ENCODE measurements at regions not wholly inside any gene's neighbourhood (a gene's known extent, or its start where the extent isn't known, plus 50 kb on each side); places are given as distances from the start of the nearest gene placed in this dataset.

- no peak for DNase-seq (ENCODE audit: low spot score)
Measured at GRCh38 chr4:37071576-37071975, 173.0 kb upstream of the NWD2 start.

GRCh38 chr4:37073226-37073840 lies 171.2 kb upstream of the NWD2 start:
- DNase-seq (ENCODE audit: low spot score) = no peak

- DNase-seq (ENCODE audit: low spot score) = no peak
Measured at GRCh38 chr4:37082912-37083311, 161.6 kb upstream of the NWD2 start.

- DNase-seq (ENCODE audit: low spot score) = no peak
Measured at GRCh38 chr4:37095925-37096324, 148.6 kb upstream of the NWD2 start.

GRCh38 chr4:37101182-37101581 lies 143.4 kb upstream of the NWD2 start:
- DNase-seq (ENCODE audit: low spot score) = no peak

GRCh38 chr4:37101686-37102085 lies 142.9 kb upstream of the NWD2 start:
- DNase-seq (ENCODE audit: low spot score) = no peak

- no peak for DNase-seq (ENCODE audit: low spot score)
Measured at GRCh38 chr4:37109756-37110155, 134.8 kb upstream of the NWD2 start.

GRCh38 chr4:37124800-37125199 lies 119.7 kb upstream of the NWD2 start:
- DNase-seq (ENCODE audit: low spot score) = no peak

- peak; percentile 88 for DNase-seq (ENCODE audit: low spot score)
Measured at GRCh38 chr4:37126051-37126450, 118.5 kb upstream of the NWD2 start.

GRCh38 chr4:37130465-37130864 lies 114.1 kb upstream of the NWD2 start:
- no peak for DNase-seq (ENCODE audit: low spot score)

- no peak for DNase-seq (ENCODE audit: low spot score)
Measured at GRCh38 chr4:37132351-37132974, 112.1 kb upstream of the NWD2 start.

- DNase-seq (ENCODE audit: low spot score) = no peak
Measured at GRCh38 chr4:37132975-37133360, 111.6 kb upstream of the NWD2 start.

- DNase-seq (ENCODE audit: low spot score) = no peak
Measured at GRCh38 chr4:37138019-37138653, 106.4 kb upstream of the NWD2 start.

- DNase-seq (ENCODE audit: low spot score) = peak; percentile 28
Measured at GRCh38 chr4:37138789-37139188, 105.8 kb upstream of the NWD2 start.

GRCh38 chr4:37139987-37140386 lies 104.6 kb upstream of the NWD2 start:
- DNase-seq (ENCODE audit: low spot score) = peak; percentile 65

- no peak for DNase-seq (ENCODE audit: low spot score)
Measured at GRCh38 chr4:37146260-37146659, 98.3 kb upstream of the NWD2 start.

GRCh38 chr4:37157476-37158167 lies 86.9 kb upstream of the NWD2 start:
- DNase-seq (ENCODE audit: low spot score) = peak; percentile 14

- no peak for DNase-seq (ENCODE audit: low spot score)
Measured at GRCh38 chr4:37160653-37161052, 83.9 kb upstream of the NWD2 start.

- no peak for DNase-seq (ENCODE audit: low spot score)
Measured at GRCh38 chr4:37165844-37166243, 78.7 kb upstream of the NWD2 start.

GRCh38 chr4:37169956-37170355 lies 74.6 kb upstream of the NWD2 start:
- no peak for DNase-seq (ENCODE audit: low spot score)

GRCh38 chr4:37188100-37188499 lies 56.4 kb upstream of the NWD2 start:
- no peak for DNase-seq (ENCODE audit: low spot score)

Data from SK-N-DZ (cell line).